ENCODE measurements at regions not wholly inside any gene's neighbourhood (a gene's known extent, or its start where the extent isn't known, plus 50 kb on each side); places are given as distances from the start of the nearest gene placed in this dataset.
"Not testable (repeated sequence)": the region's sequence is repeated elsewhere in the genome, so short reads cannot be mapped to it uniquely, and the experiment has no call there.

DNA sequence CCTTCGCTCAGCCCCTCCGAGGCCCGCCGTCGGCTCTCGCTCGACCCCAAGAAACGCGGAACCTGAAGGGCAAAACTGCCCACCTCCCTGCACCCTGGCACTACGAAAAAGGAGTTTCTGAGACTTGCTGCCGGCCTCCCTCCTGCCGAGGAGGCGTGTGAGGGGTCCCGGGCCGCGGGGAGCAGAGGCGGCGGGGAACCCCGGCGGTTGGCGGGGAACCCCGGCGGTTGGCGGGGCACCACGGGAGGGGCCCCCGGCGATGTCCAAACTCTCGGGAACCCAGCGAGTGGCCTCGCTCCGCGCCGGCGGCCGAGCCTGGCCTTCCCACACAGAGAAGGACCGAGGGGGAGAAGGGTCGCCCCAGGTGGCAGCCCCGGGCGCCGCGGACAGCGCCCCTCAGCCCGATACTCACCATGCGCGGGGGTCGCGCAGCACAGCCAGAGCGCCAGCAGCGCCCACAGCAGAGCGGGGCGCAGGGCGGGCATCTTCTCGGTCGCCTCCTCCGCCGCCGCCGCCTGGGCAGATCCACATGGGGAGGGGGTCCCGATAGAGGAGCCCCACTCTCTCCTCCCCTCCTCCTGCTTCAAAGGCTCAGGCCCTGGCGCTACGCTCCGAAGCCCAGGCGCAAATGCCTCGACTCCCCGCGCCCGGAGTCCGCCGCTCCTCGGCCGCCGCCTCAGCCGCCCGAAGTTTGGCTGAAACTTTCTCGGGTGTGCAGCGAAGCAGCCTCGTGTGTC, 69.4 kb upstream of the NUDT4B start:
- H3K9me3 ChIP-seq; H3K4me1 ChIP-seq; H3K36me3 ChIP-seq; intact Hi-C loops (cut with DNase I); H3K27me3 ChIP-seq: not testable (repeated sequence)
- ATAC-seq (peak; percentile 77), DNase-seq (peak; percentile 17 to 89 (median 56))
- Histone ChIP-seq H3K27ac (peak overlapping the region; percentile 73 to 80), H3K4me3 (peak overlapping the region; percentile 40 to 52)

DNA sequence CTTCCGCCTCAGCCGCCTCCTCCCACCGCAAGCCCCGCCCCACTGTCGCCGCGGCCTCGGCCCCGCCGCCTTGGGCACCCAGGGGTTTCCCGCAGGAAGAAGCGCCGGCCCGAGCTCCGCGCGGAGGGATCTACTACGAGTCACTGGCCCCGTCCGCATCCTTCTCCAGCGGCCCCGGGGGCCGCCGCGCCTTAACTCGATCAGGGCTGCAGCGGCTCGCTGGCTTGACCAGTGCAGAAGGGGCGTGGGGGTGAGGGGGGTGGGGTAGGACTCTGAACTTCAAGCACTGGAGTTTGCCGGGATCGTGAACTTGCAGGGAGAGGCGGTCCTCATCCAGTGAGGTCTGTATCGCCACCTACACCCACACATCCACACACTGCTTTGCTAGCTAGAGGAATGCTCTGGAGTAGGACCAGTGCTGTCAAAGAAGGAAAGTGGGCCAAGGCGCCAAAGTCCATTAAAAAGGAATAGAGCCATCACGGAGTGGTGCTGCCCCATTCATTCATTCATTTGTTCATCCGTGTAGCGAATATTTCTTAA, 68.7 kb upstream of the NUDT4B start:
- peak overlapping the region in 1 of 2 donors; percentile 73 for H3K27ac ChIP-seq

DNA sequence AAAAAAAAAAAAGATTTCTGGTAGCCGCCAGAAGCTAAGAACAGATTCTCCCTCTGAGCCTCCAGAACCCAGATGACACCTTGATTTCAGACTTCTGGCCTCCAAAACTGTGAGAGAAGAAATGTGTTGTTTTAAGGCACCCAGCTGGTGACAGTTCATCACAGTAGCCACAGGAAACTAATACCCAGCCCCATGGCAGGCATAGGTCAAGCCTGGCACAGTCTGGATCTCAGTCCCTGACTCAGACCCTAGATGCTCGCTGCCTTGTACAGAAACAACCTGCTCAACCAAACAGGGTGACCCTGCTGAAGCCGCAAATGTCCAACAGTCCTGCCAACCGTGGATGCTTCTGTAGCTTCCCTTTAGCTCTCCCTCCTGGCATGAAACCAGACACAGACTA, 61.8 kb upstream of the NUDT4B start:
- H3K27me3 ChIP-seq; H3K4me1 ChIP-seq; H3K4me3 ChIP-seq; H3K27ac ChIP-seq; H3K9me3 ChIP-seq; intact Hi-C loops (cut with DNase I); ATAC-seq; H3K36me3 ChIP-seq; DNase-seq: not testable (repeated sequence)

More for the DNA sequence above, 68.7 kb upstream of the NUDT4B start:
- H3K4me3 ChIP-seq, result peak overlapping the region in 1 of 2 donors; percentile 52
- H3K4me1 ChIP-seq; H3K36me3 ChIP-seq; H3K27me3 ChIP-seq; DNase-seq; intact Hi-C loops (cut with DNase I); H3K9me3 ChIP-seq: not testable (repeated sequence)
- peak; percentile 99 for ATAC-seq

DNA sequence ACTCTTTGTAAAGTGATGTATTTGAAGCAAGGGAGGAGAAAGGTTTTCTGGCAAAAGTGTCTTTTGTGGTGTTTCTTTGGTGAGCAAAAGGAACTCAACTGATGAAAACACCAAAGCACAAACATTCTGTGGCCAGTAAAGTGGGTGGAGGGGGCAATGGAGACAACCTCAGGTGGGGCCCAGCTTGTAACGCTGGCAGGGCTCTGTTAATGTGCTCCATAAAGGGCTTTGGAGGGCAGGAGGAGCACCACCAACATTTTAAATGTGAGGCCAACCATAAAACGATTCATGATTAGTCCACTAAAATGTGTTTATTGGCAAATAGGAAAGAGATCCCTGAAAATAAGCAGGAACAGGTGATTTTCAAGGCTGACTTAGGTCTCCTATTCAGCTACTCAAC, 61.2 kb upstream of the NUDT4B start:
- H3K27ac ChIP-seq; H3K4me3 ChIP-seq; intact Hi-C loops (cut with DNase I); DNase-seq; H3K9me3 ChIP-seq; H3K4me1 ChIP-seq; H3K36me3 ChIP-seq; ATAC-seq; H3K27me3 ChIP-seq: not testable (repeated sequence)
